ENCODE measurements at regions not wholly inside any gene's neighbourhood (a gene's known extent, or its start where the extent isn't known, plus 50 kb on each side); places are given as distances from the start of the nearest gene placed in this dataset.

- no peak overlapping the region for H3K27ac ChIP-seq (ENCODE audit: low read depth, low read length)
- H3K4me2 ChIP-seq (ENCODE audit: low read length): no peak overlapping the region
- H3K27me3 ChIP-seq (ENCODE audit: insufficient read depth, low read length): peaks cover 17% of the 10 kb centered on the region; the same call in 1 of the 2 replicates
- intact Hi-C loops (cut with micrococcal nuclease): no loop called here
- H3K4me1 ChIP-seq (ENCODE audit: control insufficient read depth in 1 of 2, insufficient read depth in 2 of 2, low read length in 2 of 2): no peaks in the 10 kb centered on the region
- ChIA-PET CTCF (no interaction called here), RAD21 (ENCODE audit: low non-redundant PET in 1 of 2, low total read pairs in 2 of 2, uncharacterized antibody in 2 of 2, unreplicated experiment in 2 of 2) (no interaction called here), POLR2A (no interaction called here)
- H3K79me2 ChIP-seq (ENCODE audit: insufficient read depth, low read length): no peaks in the 10 kb centered on the region
- ATAC-seq (no peak), DNase-seq (ENCODE audit: low read depth, low spot score) (no peak)
- H3K4me3 ChIP-seq (replicated peaks in 1 of 2; ENCODE audit: low read depth in 1 of 2, low read length in 2 of 2): no peak overlapping the region
- TF ChIP-seq CEBPB (IDR thresholded peaks at IDR 0.05; ENCODE audit: low read depth) (no peak), EZH2 (IDR thresholded peaks at IDR 0.05) (no peak), SP1 (IDR thresholded peaks at IDR 0.05; ENCODE audit: low read depth) (no peak), ZBTB33 (IDR thresholded peaks at IDR 0.05; ENCODE audit: extremely low read depth, insufficient replicate concordance, low read length) (no peak), ZFX (IDR thresholded peaks at IDR 0.05) (no peak), ZNF274 (IDR thresholded peaks at IDR 0.05; ENCODE audit: low read depth, low read length) (no peak), ELF1 (IDR thresholded peaks at IDR 0.05; ENCODE audit: borderline replicate concordance, low read depth) (no peak), RAD21 (IDR thresholded peaks at IDR 0.05; ENCODE audit: low read depth) (no peak), SIN3A (IDR thresholded peaks at IDR 0.05; ENCODE audit: low read depth) (no peak), POLR2AphosphoS5 (IDR thresholded peaks at IDR 0.05; ENCODE audit: low read depth, low read length) (no peak), CTCF (IDR thresholded peaks at IDR 0.05 in 2 of 3, conservative IDR thresholded peaks at IDR 0.05 in 1 of 3; ENCODE audit: borderline replicate concordance in 1 of 3, insufficient read depth in 1 of 3, low read depth in 2 of 3, low read length in 2 of 3) (no peak), ATF3 (IDR thresholded peaks at IDR 0.05) (no peak), EZH2phosphoT487 (IDR thresholded peaks at IDR 0.05; ENCODE audit: borderline replicate concordance) (no peak), MAX (IDR thresholded peaks at IDR 0.05) (no peak), JUND (IDR thresholded peaks at IDR 0.05) (no peak), TCF7L2 (IDR thresholded peaks at IDR 0.05; ENCODE audit: borderline replicate concordance, extremely low read depth, insufficient read depth, insufficient read length) (no peak), YY1 (IDR thresholded peaks at IDR 0.05; ENCODE audit: extremely low read depth, insufficient replicate concordance, low read depth, low read length) (no peak), CBX3 (IDR thresholded peaks at IDR 0.05; ENCODE audit: low read depth) (no peak), POLR2A (IDR thresholded peaks at IDR 0.05; ENCODE audit: borderline replicate concordance, extremely low read depth, insufficient read depth, insufficient read length) (no peak), REST (IDR thresholded peaks at IDR 0.05; ENCODE audit: low read depth) (no peak)
- no peaks in the 10 kb centered on the region for H4K20me1 ChIP-seq (ENCODE audit: insufficient read depth)
- no peaks in the 10 kb centered on the region for H3K36me3 ChIP-seq (ENCODE audit: control insufficient read depth in 1 of 2, insufficient read depth in 2 of 2, low read length in 2 of 2)
- no peak overlapping the region for H2AFZ ChIP-seq (ENCODE audit: low read depth, low read length, poor library complexity, severe bottlenecking)
- H3K9ac ChIP-seq (ENCODE audit: low read length): no peak overlapping the region
- BruUV-seq (replicated peaks): no TSS peak
- no peaks in the 10 kb centered on the region for H3K9me3 ChIP-seq (ENCODE audit: control insufficient read depth in 1 of 2, insufficient read depth in 1 of 2, low read depth in 1 of 2, low read length in 2 of 2)
- no peaks in the 10 kb centered on the region for H3K9me2 ChIP-seq (ENCODE audit: insufficient read depth)
These were observed 262.4 kb downstream of the OMA1 start for GRCh38 chr1:58284225-58284510.
